ENCODE measurements at regions not wholly inside any gene's neighbourhood (a gene's known extent, or its start where the extent isn't known, plus 50 kb on each side); places are given as distances from the start of the nearest gene placed in this dataset.

DNA sequence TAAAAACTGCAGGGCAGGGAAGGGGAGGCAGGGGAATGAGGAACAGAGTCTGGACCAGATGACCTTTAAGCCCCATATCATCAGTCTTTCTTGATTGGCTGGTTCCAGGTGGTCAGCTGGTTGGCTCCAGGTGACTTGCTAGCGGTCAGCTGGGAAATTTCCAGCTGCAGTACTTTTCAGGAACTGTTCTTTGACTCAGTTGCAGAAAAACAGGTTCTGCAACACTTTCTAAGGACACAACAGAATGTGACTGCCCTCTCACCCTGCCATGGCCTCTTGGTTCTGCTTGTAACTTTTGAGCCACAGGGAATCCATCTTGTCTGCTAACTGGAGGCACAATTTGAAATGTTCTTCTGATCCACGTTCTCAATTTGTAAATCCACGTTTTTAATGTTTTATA lies 278.3 kb upstream of the LRATD1 start:
- no peak for DNase-seq (ENCODE audit: low read depth)

- DNase-seq (ENCODE audit: low read depth), result no peak
Observed at GRCh38 chr2:14355102-14355501, 277.4 kb upstream of the LRATD1 start.

DNA sequence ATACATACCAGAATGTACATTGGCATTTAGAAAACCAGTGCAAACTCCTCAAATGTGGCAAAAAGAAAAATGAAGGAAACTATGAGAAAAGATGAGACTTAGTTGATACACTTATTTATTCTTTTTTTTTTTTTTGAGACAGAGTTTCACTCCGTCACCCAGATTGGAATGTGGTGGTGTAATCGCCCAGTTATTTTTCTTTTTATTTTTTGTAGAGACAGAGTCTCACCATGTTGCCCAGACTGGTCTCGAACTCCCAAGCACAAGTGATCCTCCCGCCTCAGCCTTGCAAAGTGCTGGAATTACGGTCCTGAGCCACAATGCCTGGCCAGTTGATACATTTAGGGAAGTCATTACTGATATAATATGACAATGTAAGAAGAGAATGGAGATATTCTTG lies 274.2 kb upstream of the LRATD1 start:
- no peak for DNase-seq (ENCODE audit: low read depth)

DNA sequence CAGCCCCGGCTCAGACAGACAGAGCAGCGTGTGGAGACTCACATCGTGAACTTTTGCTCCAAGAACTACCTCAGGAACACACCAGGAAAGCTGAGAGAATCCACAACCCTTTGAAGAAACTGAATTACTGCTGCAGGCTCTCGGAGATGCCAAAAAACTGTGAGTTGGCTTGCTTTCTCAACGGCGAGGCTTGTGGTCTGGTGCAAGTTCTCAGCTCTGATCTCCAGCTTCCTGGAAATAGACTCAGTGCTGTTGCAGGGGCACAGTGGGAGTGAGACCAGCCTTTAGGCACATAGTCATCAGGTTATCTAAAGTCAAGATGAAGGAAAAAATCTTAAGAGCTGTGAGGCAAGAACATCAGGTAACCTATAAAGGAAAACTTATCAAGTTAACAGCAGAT lies 273.7 kb upstream of the LRATD1 start:
- DNase-seq (ENCODE audit: low read depth), result no peak

DNA sequence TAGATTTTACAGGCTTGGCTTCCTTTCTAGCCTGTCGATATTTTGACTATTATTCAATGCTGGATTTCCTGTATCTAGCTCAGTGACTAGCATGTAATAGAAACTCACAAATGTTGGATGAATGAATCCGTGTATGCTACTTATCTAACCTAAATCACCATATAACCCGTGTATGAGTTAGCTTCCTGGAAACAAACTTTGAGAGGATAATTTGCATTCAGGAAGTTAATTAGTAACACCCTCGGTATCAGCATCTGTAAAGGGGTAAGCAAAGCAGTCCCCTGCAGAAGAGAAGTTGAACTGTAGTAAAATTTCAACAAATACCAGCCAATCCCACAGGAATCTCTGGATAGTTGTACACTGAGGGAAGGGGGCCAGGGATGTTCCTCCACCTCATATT lies 269.4 kb upstream of the LRATD1 start:
- no peak for DNase-seq (ENCODE audit: low read depth)

DNA sequence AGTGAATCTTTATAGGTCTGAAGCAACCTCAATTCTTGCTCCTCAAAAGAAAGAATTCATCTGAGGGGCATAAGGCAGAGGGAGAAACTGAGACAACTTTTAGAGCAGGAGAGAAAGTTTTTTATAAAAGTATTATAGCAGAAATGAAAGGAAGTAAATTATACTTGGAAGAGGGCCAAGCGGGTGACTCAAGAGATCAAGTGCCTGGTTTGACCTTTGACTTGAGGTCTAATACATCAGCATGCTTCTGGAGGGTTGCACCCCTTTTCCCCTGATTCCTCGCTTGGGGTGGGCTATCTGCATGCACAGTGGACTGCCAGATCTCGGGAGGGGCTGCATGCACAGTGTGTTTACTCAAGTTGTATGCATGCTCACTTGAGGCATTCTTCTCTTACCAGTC lies 268.5 kb upstream of the LRATD1 start:
- no peak for DNase-seq (ENCODE audit: low read depth)

- no peak for DNase-seq (ENCODE audit: low read depth)
Observed at GRCh38 chr2:14364471-14364870, 268.0 kb upstream of the LRATD1 start.

DNA sequence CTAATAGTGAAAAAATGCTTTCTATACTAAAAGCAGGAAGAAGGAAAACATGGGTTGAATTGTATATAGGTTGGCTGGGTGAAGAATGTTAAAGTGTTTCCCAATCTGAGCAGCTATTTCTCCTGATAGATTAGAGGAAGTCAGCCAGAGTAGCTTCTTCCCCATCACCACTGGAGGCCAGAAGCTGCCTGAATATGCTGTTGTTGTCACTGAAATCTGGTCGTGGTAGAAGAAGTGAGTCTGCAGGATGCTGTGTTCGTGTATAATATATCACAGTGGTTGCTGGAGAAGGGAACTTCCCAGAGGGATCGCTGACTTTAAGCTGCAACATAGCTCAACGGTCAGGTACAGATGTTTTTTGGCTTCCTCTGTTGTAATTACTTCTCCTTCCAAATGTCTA lies 247.5 kb upstream of the LRATD1 start:
- DNase-seq (ENCODE audit: low read depth), result no peak

GRCh38 chr2:14387332-14387731 lies 245.2 kb upstream of the LRATD1 start:
- DNase-seq (ENCODE audit: low read depth), result no peak

DNA sequence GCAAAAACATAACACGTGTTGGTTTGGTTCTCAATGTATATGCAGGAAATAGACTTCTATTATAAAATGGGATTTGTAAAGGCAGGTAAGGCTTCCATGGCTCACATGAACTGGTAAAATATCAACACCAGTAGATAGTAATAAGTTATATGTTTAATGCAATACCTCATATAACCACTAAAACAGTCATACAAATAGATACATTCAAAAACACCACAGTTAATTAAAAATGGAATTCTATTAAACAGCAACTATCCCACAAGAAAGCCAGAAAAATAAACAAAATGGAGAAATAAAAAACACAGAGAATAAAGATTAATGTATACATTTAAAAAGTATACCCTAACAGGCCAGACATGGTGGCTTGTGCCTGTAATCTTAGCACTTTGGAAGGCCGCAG lies 243.8 kb upstream of the LRATD1 start:
- DNase-seq (ENCODE audit: low read depth), result no peak

DNA sequence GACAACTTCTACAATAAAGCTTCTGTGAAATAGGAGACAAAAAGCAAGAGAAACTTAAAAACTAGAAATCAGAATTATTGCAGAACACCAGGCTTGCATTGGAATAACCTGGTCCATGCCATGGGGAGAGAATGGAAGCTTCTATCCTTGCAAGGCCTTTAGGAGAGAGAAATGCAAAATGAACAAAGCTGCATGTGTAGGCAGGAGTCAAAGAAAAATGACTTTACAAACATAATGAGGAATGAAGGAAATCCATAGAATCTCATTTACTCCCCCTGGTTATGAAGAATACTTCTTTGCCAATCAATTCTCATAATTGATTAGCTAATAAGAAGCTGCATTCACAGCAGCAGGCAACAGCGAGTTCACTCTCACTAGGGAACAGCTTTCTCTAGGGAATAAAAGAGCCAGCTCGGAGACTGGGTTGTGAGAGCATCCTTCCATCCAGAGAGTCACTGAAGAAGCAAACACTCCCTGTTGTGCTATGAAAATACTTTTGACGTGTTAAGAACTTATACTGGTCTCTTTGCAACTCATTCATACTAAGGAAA lies 235.9 kb upstream of the LRATD1 start:
- no peak for DNase-seq (ENCODE audit: low read depth)

DNA sequence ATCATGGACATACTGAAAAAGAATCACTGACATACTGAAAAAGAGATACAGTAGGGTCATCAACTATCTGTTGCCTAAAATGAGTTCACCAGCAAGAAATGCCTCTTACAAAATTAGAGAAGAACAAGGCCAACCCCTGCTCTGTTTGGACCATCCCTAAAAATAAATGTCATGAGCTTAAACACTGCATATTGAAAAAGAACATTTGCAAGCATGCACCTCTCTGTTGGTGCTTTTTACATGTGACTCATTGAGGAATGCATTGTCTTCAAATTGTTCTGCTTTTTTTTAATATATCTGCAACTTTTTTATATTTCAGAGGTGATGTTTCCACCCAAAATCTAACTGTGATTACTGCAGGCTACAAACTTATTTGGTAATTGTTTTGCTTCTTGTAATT lies 233.9 kb upstream of the LRATD1 start:
- no peak for DNase-seq (ENCODE audit: low read depth)

- no peak for DNase-seq (ENCODE audit: low read depth)
Observed at GRCh38 chr2:14401873-14402272, 230.6 kb upstream of the LRATD1 start.

- DNase-seq (ENCODE audit: low read depth), result no peak
Observed at GRCh38 chr2:14408695-14409094, 223.8 kb upstream of the LRATD1 start.

GRCh38 chr2:14417551-14417950 lies 215.0 kb upstream of the LRATD1 start:
- DNase-seq (ENCODE audit: low read depth), result no peak

DNA sequence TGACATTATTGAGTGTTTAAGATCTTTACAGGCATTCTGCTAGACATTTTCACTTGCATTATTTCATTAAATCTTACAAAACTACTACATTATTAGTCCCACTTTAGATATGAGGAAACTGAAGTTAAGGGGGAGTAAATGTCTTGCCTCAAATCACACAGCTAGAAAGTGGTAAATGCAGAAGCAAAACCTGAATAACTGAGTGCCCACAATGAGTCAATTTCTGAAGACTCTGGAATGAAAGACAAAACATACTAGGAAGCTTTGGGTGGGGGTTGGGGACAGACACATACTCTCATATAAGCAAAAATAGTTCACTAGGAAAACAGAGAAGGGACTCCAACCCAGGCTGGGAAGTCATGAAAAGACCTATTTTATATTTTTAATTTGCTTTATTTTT lies 214.4 kb upstream of the LRATD1 start:
- no peak for DNase-seq (ENCODE audit: low read depth)

GRCh38 chr2:14420851-14421250 lies 211.7 kb upstream of the LRATD1 start:
- no peak for DNase-seq (ENCODE audit: low read depth)

DNA sequence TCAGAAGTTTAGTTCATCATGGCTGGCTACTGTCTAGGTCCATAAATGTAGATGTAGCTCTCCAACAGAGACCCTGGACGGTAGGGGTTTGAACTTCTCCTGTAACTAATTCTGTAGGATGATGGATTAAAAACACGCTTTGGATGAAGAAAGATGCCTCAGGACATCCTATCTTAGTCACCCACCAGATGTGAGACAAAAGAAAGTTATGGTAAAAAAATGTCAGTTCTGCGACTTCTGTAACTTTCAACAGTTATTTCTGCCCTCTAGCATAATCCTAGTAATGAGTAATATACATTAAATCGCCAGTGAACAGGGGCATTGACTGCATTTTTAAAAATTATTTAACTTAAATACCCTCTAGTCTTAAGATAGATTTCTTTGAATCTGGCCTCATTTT lies 210.1 kb upstream of the LRATD1 start:
- no peak for DNase-seq (ENCODE audit: low read depth)

- DNase-seq (ENCODE audit: low read depth), result no peak
Observed at GRCh38 chr2:14423145-14423906, 209.2 kb upstream of the LRATD1 start.

GRCh38 chr2:14424478-14425390 lies 207.8 kb upstream of the LRATD1 start:
- DNase-seq (ENCODE audit: low read depth), result no peak

DNA sequence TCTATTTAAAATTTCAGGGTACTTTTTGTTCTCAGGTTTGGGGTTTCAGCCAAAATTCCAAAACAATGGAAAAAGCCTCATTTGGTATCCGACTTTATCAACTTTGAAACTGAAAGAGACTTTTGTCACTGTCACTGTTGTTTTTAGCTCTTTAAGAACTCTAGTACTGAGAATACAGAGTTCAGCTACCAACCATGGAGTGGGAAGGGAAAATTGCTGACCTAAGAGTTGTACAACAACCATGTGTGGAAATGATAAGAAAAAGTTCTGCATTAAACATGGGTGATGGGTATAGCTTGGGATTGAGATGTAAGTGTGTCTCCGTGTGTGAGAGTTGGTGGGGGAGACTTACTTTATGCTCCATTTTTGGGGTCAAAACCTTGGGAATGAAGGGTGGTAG lies 206.6 kb upstream of the LRATD1 start:
- no peak for DNase-seq (ENCODE audit: low read depth)

DNA sequence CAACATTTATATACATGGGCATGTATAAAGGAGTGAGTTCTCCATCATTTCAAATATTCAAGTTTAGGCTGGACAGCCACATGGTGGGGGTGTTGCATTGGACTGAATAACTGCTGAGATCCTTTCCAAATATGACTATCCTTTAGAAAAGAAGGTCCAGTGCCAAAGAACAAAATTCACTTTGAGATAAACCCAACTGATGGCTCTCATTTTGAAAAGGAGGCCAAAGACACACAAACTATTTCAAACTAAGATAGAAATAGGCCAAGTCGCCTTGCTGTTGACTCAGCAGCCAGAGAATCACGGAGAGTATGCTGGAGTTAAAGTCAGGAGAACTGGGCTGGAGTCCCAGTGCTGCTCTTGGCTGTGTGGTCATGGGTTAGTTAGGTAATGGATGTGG lies 204.5 kb upstream of the LRATD1 start:
- DNase-seq (ENCODE audit: low read depth), result no peak

- no peak for DNase-seq (ENCODE audit: low read depth)
Observed at GRCh38 chr2:14433946-14434495, 198.5 kb upstream of the LRATD1 start.
